Type B pancreatic cell (in vitro differentiated cells): ENCODE measurements at regions not wholly inside any gene's neighbourhood (a gene's known extent, or its start where the extent isn't known, plus 50 kb on each side); places are given as distances from the start of the nearest gene placed in this dataset.

Source experiments
- DNase-seq: peaks from one replicate; pipeline ENCODE4 v3.0.0; 2021; ENCODE audit warnings: mixed read lengths; ENCODE audit not compliant: unreplicated experiment; ENCODE audit errors: extremely low spot score
- H3K27ac Mint-ChIP-seq: 2 replicates; pipeline ENCODE4 v1.8.0; 2021; ENCODE audit warnings: mild to moderate bottlenecking, mixed read lengths
- H3K27me3 Mint-ChIP-seq: 2 replicates; pipeline ENCODE4 v1.8.0; 2021; ENCODE audit warnings: mixed read lengths
- H3K36me3 Mint-ChIP-seq: 2 replicates; pipeline ENCODE4 v1.8.0; 2021; ENCODE audit warnings: mixed read lengths
- H3K4me1 Mint-ChIP-seq: one replicate; pipeline ENCODE4 v1.8.0; 2021; ENCODE audit warnings: mixed read lengths; ENCODE audit not compliant: unreplicated experiment
- H3K4me3 Mint-ChIP-seq: 2 replicates; pipeline ENCODE4 v1.8.0; 2021; ENCODE audit warnings: mild to moderate bottlenecking, mixed read lengths
- H3K9me3 Mint-ChIP-seq: 2 replicates; pipeline ENCODE4 v1.8.0; 2021; ENCODE audit warnings: mixed read lengths
- TF ChIP-seq, protein P1 (sequence below): fragments of 200-600 bp; sonication (generic); conservative IDR thresholded peaks from 2 replicates; pipeline ENCODE4 v1.5.0; 2021; ENCODE audit warnings: antibody characterized with exemption, mild to moderate bottlenecking

DNA sequence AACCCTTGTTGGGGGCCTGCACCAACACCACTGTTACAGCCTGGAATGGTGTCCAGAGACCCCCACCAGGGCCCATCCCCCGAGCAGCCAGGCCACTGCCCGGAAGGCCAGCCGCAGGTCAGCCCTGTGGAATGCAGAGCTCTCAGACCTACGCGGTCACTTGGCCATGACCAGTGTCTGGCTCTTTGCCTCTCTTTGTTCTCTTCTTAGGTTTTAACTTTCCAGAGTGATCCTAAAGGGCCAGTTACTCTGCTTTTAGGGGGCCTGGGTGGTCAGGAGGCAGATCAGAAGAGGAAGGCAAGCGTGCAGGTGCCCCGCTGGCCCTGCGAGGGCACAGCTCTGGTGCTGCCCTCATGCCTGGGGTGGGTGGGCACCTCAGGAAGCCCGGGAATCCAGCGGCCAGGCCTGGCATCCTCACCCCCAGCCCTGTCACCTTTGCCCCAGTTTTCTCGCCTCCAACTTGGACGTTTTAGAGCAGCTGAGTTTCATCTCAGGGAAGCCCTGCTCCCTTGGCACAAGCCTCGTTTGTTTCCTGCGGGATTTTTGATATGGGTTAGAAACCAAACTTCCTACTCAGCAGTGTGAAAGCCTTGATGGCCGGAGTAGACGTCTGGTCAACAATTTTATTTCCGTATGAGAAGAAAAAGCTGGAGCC, 62.5 kb upstream of the CHST15 start:
- Mint-ChIP-seq H3K4me1 (peaks cover 10% of the 10 kb centered on the region), H3K27me3 (peaks cover 20% of the 10 kb centered on the region), H3K36me3 (no peaks in the 10 kb centered on the region), H3K9me3 (no peaks in the 10 kb centered on the region), H3K27ac (peak overlapping the region; percentile 51), H3K4me3 (no peak overlapping the region)
- no peak for DNase-seq
- TF ChIP-seq, protein P1, sequence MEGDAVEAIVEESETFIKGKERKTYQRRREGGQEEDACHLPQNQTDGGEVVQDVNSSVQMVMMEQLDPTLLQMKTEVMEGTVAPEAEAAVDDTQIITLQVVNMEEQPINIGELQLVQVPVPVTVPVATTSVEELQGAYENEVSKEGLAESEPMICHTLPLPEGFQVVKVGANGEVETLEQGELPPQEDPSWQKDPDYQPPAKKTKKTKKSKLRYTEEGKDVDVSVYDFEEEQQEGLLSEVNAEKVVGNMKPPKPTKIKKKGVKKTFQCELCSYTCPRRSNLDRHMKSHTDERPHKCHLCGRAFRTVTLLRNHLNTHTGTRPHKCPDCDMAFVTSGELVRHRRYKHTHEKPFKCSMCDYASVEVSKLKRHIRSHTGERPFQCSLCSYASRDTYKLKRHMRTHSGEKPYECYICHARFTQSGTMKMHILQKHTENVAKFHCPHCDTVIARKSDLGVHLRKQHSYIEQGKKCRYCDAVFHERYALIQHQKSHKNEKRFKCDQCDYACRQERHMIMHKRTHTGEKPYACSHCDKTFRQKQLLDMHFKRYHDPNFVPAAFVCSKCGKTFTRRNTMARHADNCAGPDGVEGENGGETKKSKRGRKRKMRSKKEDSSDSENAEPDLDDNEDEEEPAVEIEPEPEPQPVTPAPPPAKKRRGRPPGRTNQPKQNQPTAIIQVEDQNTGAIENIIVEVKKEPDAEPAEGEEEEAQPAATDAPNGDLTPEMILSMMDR, result no peak

DNA sequence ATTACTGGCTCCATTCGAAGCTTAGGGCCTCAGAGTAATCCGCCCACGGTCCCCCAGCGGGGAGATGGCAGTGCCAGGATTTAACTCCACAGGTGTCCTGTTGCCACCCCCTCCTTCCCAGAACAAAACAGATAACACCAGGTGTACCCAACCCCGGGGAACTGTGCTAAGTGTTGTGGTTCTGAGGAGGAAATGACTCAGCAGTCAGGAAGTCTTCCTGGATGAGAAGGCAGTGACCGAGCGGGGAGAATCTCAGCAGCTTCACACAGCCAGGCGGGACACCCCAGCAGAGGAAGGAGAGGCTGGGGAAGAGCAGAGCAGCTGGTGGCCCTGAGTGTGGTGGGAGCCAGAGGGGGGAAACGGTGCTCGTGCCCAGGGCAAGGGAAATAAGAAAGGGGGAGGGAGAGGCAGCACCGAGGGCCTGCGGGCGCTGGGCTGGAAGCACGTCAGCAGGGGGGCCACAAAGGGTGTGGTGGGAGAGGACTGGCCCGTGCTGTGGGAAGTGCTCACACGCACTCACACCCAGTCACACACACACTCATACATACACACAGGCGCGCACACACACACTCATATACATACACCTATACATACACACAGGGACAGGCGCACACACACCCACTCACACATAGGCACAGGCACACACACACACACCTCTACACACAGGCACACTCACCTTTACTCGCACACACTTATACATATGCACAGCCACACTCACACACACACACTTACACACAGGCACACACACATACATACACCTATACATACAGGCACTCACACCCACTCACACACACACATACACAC, 59.8 kb upstream of the CHST15 start:
- DNase-seq, result no peak

DNA sequence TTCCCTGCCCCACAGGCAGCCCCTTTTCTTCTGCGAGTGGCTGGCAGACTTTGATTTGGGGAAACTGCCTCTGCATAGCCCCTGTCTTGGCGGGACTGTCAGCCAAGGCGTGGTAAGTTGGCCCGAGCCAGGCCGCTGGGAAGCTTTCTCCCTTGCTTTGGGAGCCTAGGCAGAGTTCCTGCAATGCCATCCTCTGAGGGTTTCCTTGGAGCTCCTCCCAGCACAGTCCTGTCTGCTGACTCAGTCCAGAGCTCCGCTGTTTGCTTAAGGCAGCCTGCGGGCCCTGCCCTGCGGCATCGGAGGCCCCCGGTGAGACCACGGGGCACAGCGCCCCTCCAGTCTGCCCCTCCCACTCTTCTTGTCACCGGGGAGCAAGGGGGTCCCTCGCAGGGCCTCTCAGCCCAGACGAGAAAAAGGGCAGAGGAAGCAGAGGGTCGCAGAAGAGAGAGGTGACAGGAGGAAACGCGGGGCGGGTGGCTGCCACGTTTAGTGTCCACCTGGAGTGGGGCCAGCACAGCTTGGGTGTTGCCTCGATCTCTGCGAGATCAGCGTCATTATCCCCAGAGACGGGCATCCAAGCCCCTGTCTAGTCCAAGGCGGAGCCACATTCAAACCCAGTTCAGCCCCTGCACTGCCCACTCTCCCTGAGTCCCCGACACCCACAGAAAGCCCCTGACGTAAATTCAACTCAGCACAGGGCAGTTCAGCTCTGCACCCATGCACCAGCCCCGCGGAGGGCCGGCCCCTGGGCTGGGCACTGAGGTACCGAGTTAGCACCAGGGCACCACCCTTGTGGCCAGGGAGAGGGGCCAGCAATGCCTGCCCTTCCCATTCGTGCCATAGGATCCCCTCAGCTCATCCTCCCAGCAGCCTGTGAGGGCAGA, 59.0 kb upstream of the CHST15 start:
- H3K27me3 Mint-ChIP-seq, result peaks cover under 1% of the 10 kb centered on the region
- H3K36me3 Mint-ChIP-seq, result no peaks in the 10 kb centered on the region
- TF ChIP-seq, protein P1, result no peak
- H3K4me3 Mint-ChIP-seq, result no peak overlapping the region
- H3K4me1 Mint-ChIP-seq, result peaks cover 25% of the 10 kb centered on the region
- H3K27ac Mint-ChIP-seq, result no peak overlapping the region
- no peaks in the 10 kb centered on the region for H3K9me3 Mint-ChIP-seq
- DNase-seq, result no peak

More for the DNA sequence above, 59.8 kb upstream of the CHST15 start:
- H3K27ac Mint-ChIP-seq, result no peak overlapping the region
- TF ChIP-seq, protein P1, result no peak
- no peaks in the 10 kb centered on the region for H3K36me3 Mint-ChIP-seq
- peaks cover 6% of the 10 kb centered on the region for H3K27me3 Mint-ChIP-seq
- H3K4me3 Mint-ChIP-seq, result no peak overlapping the region
- H3K9me3 Mint-ChIP-seq, result no peaks in the 10 kb centered on the region
- H3K4me1 Mint-ChIP-seq, result peaks cover 25% of the 10 kb centered on the region

DNA sequence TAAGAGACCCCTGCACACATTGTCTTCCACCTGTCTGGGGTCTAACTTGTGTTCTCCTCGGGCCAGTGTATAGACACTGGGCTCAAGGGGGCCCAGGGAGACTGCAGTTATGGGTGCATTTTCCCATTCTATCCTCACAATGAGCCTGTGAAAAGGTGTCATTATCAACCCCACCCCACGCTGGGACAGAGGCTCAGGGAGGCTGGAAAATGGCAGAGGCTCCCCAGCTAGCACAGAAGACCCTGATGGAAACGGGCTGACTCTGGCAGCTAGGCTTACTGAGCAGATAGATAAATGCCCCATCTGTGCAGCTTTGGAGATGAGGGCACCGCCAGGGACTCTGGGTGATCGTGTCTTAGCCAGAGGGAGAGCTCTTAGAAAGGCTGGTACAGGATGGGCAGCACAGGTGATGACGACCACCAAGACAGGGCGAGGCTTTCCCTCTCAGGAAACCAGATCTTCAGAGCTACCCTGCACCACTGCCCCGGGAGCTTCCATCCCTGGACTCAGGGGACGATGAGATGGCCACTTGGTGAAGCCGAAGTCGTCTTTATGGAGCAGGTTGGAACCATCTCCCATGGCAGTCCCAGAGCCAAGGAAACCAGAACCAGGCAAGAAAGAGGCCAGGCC, 58.2 kb upstream of the CHST15 start:
- no peak for DNase-seq
- TF ChIP-seq, protein P1, result no peak
- peaks cover 25% of the 10 kb centered on the region for H3K4me1 Mint-ChIP-seq
- H3K9me3 Mint-ChIP-seq, result no peaks in the 10 kb centered on the region
- no peak overlapping the region for H3K4me3 Mint-ChIP-seq
- no peak overlapping the region for H3K27ac Mint-ChIP-seq
- H3K27me3 Mint-ChIP-seq, result no peaks in the 10 kb centered on the region
- no peaks in the 10 kb centered on the region for H3K36me3 Mint-ChIP-seq

DNA sequence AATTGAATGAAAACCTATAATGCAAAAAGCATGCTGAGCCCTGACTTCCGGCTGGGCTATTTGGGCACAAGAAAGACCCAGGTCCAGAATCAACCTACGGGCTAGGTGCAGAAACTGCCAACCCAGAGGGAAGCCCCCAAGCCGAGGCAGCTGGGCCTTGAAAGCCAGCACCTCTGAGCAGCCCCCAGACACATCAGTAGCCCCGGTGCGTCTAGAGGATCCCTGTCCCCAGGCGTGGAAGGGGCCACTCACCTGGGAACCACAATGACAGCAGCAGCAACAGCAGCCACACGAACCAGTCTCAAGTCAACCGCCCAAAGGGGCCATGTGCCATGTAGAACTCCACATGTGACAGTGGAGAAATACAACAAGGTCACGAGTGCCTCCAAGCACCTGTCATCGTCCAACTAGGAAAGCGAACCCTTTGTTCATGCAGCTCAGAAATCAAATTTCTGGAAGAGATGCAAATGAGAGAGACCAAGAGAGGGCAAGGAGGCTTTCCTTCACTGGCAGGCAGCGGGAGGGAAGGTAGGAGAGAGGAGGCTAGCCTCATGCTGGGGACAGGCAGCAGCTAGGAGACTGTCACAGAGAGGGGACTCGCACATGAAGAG, 57.5 kb upstream of the CHST15 start:
- Mint-ChIP-seq H3K27me3 (no peaks in the 10 kb centered on the region), H3K9me3 (no peaks in the 10 kb centered on the region), H3K4me3 (no peak overlapping the region), H3K36me3 (no peaks in the 10 kb centered on the region), H3K4me1 (peaks cover 23% of the 10 kb centered on the region), H3K27ac (no peak overlapping the region)
- DNase-seq, result no peak
- TF ChIP-seq, protein P1, result no peak
